Esophagus muscularis mucosa (tissue), 3 donors: ENCODE measurements at regions not wholly inside any gene's neighbourhood (a gene's known extent, or its start where the extent isn't known, plus 50 kb on each side); places are given as distances from the start of the nearest gene placed in this dataset.
"Not testable (repeated sequence)": the region's sequence is repeated elsewhere in the genome, so short reads cannot be mapped to it uniquely, and the experiment has no call there.

Experiments
- POLR2A ChIP-seq: fragments of 450-650 bp; IDR thresholded peaks from one replicate; pipeline ENCODE4 v1.6.1; 2017; ENCODE audit warnings: antibody characterized with exemption, moderate library complexity, mild to moderate bottlenecking, low read depth
- POLR2AphosphoS5 ChIP-seq, 2 donors: sonication (generic); formaldehyde crosslinking; IDR thresholded peaks; one replicate each; pipeline ENCODE4 v1.6.1; 2017; ENCODE audit warnings: antibody characterized with exemption in 2 of 2
- TF ChIP-seq, protein P1 (sequence below), 3 experiments: fragments of 200-600 bp in 2 of 3; fragments of 450-650 bp in 1 of 3; sonication (generic) in 2 of 3; IDR thresholded peaks; one replicate each; pipeline ENCODE4 v1.5.1; 2017 to 2019; ENCODE audit warnings: antibody characterized with exemption in 3 of 3, mild to moderate bottlenecking in 2 of 3, moderate library complexity in 1 of 3

DNA sequence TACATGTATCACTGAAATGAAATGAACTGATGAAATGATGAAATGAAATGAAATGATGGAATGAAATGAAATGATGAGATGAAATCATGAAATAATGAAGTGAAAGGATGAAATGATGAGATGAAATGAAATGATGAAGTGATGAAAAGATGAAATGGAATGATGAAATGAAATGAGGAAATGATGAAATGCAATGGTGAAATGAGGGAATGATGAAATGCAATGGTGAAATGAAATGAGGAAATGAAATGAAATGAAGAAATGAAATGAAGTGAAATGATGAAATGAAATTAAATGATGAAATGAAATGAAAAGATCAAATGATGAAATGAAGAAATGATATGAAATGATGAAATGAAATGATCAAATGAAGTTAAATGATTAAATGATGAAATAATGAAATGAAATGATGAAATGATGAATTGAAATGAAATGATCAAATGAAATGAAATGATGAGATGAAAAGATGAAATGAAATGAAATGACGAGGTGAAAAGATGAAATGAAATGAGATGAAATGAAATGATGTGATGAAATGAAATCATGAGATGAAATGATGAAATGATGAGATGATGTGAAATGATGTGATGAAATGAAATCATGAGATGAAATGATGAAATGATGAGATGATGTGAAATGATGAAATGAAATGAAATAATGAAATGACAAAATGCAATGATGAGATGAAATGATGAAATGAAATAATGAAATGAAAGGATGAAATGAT lies 327.9 kb upstream of the WSB1 start:
- TF ChIP-seq, protein P1, sequence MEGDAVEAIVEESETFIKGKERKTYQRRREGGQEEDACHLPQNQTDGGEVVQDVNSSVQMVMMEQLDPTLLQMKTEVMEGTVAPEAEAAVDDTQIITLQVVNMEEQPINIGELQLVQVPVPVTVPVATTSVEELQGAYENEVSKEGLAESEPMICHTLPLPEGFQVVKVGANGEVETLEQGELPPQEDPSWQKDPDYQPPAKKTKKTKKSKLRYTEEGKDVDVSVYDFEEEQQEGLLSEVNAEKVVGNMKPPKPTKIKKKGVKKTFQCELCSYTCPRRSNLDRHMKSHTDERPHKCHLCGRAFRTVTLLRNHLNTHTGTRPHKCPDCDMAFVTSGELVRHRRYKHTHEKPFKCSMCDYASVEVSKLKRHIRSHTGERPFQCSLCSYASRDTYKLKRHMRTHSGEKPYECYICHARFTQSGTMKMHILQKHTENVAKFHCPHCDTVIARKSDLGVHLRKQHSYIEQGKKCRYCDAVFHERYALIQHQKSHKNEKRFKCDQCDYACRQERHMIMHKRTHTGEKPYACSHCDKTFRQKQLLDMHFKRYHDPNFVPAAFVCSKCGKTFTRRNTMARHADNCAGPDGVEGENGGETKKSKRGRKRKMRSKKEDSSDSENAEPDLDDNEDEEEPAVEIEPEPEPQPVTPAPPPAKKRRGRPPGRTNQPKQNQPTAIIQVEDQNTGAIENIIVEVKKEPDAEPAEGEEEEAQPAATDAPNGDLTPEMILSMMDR (IDR thresholded peaks at IDR 0.05), result not testable (repeated sequence)
- not testable (repeated sequence) for TF ChIP-seq POLR2A; POLR2AphosphoS5 (IDR thresholded peaks at IDR 0.05)
